EH (cell line): ENCODE measurements at regions not wholly inside any gene's neighbourhood (a gene's known extent, or its start where the extent isn't known, plus 50 kb on each side); places are given as distances from the start of the nearest gene placed in this dataset.
A peak's percentile ranks its signal among the peaks of the same experiment; 100 is the strongest.

Source experiments
- DNase-seq: peaks from one replicate; pipeline ENCODE4 v3.0.0-alpha.2; 2015; ENCODE audit warnings: low read depth

DNA sequence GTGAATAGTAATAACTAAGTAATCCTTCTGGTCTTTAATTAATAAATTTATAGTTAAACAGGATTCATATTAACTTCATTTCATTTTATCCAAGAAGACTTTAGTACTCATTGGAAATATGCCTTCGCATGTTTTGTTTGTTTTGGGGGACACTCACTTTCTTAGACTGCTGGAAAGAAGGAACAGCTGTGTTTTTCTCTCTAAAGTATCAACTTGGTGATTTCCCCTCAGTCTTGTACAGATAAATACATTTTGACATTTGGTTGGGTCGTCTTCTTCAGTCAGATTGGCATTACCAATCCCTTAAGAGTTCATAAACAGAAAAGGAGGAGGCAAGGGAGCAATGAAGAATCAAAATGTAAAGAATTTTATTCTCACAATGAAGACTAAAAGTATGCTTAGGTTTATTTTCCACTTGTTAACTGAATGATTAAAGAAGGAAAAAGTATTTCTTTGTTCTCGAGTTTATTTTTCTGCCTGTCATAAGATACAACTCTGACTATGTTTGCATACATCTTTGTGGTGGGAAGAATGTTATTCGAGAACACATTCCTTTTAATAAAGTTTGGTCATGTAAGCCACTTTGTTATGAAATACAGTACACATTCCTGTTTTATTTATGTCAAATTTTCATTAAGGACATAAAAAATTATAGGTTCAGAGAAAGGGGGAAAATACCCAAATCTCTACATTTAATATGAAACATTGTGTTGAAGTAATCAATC is 140.2 kb downstream of the GMNC start:
- DNase-seq = peak; percentile 21

DNA sequence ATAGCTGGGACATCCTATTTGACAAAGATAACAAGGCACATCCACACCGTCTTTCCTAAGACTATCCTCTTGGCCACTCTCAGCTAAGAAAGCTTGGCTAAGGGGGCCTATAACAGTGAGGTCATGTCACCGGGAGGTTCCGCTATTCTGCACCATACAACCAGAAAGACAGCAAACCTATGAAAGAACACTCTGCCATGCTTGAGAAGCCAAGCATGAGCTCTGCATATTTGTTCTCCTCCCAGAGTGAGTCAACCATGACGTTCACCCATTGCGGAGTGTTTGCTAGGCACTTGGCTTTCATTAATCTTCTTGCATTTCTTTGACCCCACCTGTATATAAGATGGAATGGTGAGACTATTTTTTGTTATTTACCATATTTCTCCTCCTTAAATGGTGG is 141.2 kb downstream of the GMNC start:
- DNase-seq = no peak

DNA sequence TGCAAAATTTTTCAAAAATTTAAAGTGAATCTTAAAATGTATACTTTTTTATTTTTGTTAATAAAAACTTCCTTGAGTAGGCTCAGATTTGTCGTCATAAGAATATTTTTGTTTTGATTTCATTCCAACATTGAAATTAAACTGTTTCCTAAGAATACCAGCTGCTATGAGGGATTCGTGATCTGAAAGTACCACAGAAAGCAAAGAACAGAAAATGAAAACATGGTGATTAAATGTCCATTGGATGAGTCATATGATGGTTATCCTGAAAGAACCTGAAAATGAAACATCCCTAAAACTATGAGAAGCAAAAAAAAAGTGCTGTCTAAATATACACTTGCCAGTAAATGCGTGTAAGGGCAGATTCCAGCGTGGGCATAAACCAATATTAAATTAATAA is 143.8 kb downstream of the GMNC start:
- peak; percentile 78 for DNase-seq

DNA sequence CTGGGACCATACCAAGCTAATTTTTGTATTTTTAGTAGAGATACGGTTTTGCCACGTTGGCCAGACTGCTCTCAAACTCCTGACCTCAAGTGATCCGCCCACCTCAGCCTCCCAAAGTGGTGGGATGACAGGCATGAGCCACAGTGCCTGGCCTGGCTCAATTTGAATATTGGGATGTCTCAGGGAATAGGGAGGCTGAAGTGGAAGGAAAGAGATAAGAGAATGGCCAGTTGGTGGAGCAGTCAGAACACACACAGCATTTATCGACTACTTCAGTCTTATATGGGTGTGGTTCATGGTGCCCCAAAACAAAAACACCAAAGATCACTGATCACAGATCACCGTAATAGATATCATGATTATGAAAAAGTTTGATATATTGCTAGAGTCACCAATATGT is 144.4 kb downstream of the GMNC start:
- no peak for DNase-seq

DNA sequence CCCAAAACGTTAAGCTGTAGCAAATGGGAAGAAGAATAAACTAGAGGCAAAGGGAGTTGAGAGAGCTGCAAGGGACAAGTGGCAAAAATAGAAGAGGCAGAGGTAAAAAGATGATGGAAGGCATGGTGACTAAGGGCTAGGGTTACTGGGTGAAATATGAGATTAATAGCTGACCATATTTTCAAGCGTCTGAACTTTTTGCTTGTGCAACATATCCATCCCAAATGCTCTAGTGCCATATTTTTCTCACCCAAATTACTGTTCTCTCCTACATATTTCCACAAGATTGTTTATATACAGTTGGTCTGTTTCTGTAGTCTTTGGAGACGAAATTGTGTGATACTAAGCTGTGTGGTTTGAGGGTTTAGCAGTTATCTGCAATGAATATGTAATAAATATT is 145.5 kb downstream of the GMNC start:
- DNase-seq = no peak

DNA sequence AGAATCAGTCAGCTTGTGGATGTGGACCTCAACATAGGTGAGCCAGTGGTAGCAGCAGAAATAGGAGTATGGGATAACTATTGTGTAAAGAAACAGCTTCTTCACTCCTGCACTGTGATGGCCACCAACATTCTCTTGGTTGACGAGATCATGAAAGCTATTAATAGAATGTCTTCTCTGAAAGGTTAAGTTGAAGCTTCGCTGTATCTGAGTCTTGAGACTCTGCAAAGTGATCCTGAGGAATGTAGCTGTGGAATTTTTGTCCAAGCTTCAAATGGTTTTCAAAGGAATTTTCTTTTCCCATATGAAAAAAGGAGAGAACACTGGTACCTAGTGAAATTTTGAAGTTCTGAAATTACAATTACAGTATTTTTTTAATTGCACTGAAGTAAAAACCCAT is 146.3 kb downstream of the GMNC start:
- DNase-seq = peak; percentile 38

DNA sequence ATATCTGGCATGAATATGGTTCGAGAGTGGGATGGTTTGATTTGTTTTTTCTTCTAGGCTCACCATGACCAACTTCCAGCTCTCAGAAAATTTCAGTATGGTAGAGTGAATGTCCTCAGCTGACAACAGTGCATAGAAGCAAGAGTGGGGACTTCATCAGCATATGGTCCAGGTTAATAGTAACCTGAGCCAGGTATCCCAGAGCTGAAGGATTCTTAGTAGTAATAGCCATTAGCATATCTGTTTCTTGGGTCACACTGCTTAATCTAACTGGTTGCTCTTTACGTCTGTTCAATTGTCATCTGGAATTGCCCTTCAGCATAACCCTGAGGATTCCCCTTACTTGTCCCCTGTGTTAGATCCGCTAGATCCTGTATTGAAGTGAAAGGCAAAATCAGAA is 151.8 kb downstream of the GMNC start:
- DNase-seq = no peak

DNA sequence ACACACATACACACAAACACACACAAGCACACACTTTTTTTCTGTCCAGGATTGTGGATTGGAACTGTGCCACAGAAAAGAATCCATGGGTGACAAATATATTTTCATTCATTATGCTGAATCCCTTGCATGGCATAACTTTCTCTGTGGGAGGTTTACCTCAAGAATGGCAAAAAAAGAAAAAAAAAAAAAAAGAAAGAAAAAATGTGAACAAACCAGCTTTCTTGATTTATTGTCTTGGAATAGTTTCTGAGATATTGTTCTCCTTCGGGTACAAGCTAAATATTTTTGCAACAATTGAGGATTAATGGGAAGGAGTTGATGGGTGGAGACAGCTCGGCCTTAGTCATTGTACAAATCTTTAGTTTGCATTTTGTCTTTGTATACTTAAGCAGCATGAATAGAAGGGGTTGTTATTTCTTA is 153.1 kb downstream of the GMNC start:
- DNase-seq = peak; percentile 45
